HEK293 (cell line): ENCODE measurements at regions not wholly inside any gene's neighbourhood (a gene's known extent, or its start where the extent isn't known, plus 50 kb on each side); places are given as distances from the start of the nearest gene placed in this dataset.

ENCODE experiments used
- SP2 ChIP-seq: fragments of 450-650 bp; formaldehyde crosslinking; IDR thresholded peaks from 2 replicates; pipeline ENCODE4 v1.5.1; 2016; ENCODE audit warnings: missing biosample characterization, missing genetic modification characterization
- ZNF24 ChIP-seq: fragments of 450-650 bp; formaldehyde crosslinking; IDR thresholded peaks from 2 replicates; pipeline ENCODE4 v1.5.1; 2016; ENCODE audit warnings: missing biosample characterization, missing genetic modification characterization
- ZNF274 ChIP-seq, 2 experiments: fragments of 200-500 bp in 1 of 2; fragments of 450-650 bp in 1 of 2; sonication (Bioruptor generic) in 1 of 2; formaldehyde crosslinking in 1 of 2; IDR thresholded peaks; 2 replicates each; pipeline versions ENCODE4 v1.5.1 to v1.6.1; 2014 to 2016; ENCODE audit warnings: borderline replicate concordance in 1 of 2, inconsistent platforms in 1 of 2, low read length in 1 of 2, missing biosample characterization in 1 of 2, missing genetic modification characterization in 1 of 2
- ZNF530 ChIP-seq: fragments of 450-650 bp; formaldehyde crosslinking; IDR thresholded peaks from 2 replicates; pipeline ENCODE4 v1.5.1; 2016; ENCODE audit warnings: low read depth, missing biosample characterization, missing genetic modification characterization
- ZNF776 ChIP-seq: fragments of 450-650 bp; formaldehyde crosslinking; IDR thresholded peaks from 2 replicates; pipeline ENCODE4 v1.5.0; 2017; ENCODE audit warnings: missing biosample characterization, missing genetic modification characterization, borderline replicate concordance
- ZNF785 ChIP-seq: fragments of 450-650 bp; formaldehyde crosslinking; IDR thresholded peaks from 2 replicates; pipeline ENCODE4 v1.5.1; 2016; ENCODE audit warnings: missing biosample characterization, missing genetic modification characterization
- TF ChIP-seq, protein P1 (sequence below): fragments of 450-650 bp; formaldehyde crosslinking; IDR thresholded peaks from 2 replicates; pipeline ENCODE4 v1.5.1; 2016; ENCODE audit warnings: missing biosample characterization, missing genetic modification characterization
- TF ChIP-seq, protein P2 (sequence below): fragments of 450-650 bp; formaldehyde crosslinking; IDR thresholded peaks from 2 replicates; pipeline ENCODE4 v1.5.1; 2016; ENCODE audit warnings: missing biosample characterization, missing genetic modification characterization

DNA sequence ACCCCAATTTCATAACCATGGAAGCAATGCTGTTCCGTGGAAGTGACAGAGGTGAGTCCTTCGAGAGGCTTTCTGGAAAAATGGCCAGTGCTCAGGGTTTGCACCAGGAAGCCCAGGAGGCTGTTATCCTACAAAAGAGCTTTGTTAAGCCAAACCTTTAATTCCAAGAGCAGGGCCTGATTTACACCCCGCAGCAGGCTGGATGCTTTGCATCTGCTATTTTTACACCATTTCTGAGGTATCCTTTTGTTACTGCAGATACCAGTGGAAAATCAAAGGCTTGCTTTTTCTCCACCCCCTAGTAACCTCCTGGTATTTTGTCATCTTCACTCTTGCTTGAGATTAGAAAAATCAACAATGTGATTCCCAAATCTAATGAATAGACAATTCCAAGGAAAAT, 380.6 kb downstream of the SOX11 start:
- TF ChIP-seq ZNF530 (tag by site-specific recombination) (no peak), ZNF24 (tag by site-specific recombination) (no peak), ZNF785 (no peak), ZNF776 (tag by site-specific recombination) (no peak), SP2 (tag by site-specific recombination) (no peak), ZNF274 (IDR thresholded peaks at IDR 0.05; ENCODE audit: low read length) (no peak), ZNF274 (tag by site-specific recombination; IDR thresholded peaks at IDR 0.05; ENCODE audit: borderline replicate concordance) (no peak)
- TF ChIP-seq, protein P1, sequence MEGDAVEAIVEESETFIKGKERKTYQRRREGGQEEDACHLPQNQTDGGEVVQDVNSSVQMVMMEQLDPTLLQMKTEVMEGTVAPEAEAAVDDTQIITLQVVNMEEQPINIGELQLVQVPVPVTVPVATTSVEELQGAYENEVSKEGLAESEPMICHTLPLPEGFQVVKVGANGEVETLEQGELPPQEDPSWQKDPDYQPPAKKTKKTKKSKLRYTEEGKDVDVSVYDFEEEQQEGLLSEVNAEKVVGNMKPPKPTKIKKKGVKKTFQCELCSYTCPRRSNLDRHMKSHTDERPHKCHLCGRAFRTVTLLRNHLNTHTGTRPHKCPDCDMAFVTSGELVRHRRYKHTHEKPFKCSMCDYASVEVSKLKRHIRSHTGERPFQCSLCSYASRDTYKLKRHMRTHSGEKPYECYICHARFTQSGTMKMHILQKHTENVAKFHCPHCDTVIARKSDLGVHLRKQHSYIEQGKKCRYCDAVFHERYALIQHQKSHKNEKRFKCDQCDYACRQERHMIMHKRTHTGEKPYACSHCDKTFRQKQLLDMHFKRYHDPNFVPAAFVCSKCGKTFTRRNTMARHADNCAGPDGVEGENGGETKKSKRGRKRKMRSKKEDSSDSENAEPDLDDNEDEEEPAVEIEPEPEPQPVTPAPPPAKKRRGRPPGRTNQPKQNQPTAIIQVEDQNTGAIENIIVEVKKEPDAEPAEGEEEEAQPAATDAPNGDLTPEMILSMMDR: no peak
- TF ChIP-seq, protein P2, sequence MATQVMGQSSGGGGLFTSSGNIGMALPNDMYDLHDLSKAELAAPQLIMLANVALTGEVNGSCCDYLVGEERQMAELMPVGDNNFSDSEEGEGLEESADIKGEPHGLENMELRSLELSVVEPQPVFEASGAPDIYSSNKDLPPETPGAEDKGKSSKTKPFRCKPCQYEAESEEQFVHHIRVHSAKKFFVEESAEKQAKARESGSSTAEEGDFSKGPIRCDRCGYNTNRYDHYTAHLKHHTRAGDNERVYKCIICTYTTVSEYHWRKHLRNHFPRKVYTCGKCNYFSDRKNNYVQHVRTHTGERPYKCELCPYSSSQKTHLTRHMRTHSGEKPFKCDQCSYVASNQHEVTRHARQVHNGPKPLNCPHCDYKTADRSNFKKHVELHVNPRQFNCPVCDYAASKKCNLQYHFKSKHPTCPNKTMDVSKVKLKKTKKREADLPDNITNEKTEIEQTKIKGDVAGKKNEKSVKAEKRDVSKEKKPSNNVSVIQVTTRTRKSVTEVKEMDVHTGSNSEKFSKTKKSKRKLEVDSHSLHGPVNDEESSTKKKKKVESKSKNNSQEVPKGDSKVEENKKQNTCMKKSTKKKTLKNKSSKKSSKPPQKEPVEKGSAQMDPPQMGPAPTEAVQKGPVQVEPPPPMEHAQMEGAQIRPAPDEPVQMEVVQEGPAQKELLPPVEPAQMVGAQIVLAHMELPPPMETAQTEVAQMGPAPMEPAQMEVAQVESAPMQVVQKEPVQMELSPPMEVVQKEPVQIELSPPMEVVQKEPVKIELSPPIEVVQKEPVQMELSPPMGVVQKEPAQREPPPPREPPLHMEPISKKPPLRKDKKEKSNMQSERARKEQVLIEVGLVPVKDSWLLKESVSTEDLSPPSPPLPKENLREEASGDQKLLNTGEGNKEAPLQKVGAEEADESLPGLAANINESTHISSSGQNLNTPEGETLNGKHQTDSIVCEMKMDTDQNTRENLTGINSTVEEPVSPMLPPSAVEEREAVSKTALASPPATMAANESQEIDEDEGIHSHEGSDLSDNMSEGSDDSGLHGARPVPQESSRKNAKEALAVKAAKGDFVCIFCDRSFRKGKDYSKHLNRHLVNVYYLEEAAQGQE (tag by site-specific recombination): no peak
